Inferior parietal cortex (tissue), 1 donor: ENCODE measurements at regions not wholly inside any gene's neighbourhood (a gene's known extent, or its start where the extent isn't known, plus 50 kb on each side); places are given as distances from the start of the nearest gene placed in this dataset.

Experiments
- DNase-seq: peaks from one replicate; pipeline ENCODE4 v3.0.0-alpha.2; 2016; ENCODE audit errors: extremely low spot score

- peak; percentile 43 for DNase-seq
Measured at GRCh38 chr11:40062616-40063015, 1396.8 kb downstream of the LRRC4C start.

- DNase-seq = no peak
Measured at GRCh38 chr11:40061221-40061620, 1398.2 kb downstream of the LRRC4C start.

DNA sequence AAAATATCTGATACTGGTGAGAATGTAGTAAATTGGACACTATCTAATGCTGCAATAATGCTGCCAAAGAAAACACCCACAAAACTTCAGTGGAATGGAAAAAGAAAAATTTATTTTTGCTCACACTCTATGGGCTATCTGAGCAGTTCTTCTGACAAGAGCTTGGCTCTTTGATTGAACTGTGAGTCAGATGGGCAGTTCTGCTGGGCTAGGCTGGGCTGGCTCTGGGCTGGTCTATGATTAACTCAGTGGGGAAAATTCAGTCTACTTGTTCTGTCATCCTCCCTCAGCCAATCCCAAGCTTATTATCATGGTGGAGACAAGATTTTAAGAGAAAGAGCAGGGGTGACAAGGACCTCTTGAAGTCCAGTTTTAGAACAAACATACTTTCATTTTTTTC is 1404.8 kb downstream of the LRRC4C start:
- no peak for DNase-seq

DNA sequence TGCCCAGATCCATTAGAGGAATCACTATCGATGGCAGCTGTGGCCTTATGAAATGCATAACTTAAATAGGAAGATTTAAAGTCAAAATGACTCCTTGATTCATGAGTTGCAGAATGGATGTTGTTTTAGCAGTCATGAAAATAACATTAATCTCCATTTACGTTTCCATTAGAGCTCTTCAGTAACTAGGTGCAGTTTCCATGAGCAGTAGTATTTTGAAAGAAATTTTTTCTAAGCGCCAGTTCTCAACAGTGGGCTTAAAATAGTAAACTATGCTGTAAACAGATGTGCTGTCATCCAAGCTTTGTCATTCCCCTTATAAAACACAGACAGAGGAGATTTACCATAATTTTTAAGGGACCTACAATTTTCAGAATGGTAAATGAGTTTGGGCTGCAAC is 1414.1 kb downstream of the LRRC4C start:
- DNase-seq = no peak

GRCh38 chr11:40037005-40037404 is 1422.4 kb downstream of the LRRC4C start:
- no peak for DNase-seq

DNA sequence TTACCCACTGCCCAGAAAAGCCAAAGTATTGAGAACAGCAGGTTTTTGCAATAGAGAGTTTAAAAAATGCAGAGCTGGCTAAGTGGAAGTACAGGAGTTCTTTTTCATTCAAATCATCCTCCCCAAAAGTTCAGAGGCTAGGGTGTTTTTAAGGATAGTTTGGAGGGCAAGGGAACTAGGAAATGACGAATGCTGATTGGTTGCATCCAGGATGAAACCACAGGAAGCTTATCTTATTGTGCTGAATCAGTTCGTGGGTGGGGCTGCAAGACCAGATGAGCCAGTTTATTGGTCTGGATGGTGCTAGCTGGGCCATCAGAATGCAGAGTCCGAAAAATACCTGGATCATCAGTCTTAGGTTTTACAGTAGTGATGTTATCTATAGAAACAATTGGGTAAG is 1427.1 kb downstream of the LRRC4C start:
- DNase-seq = no peak

DNA sequence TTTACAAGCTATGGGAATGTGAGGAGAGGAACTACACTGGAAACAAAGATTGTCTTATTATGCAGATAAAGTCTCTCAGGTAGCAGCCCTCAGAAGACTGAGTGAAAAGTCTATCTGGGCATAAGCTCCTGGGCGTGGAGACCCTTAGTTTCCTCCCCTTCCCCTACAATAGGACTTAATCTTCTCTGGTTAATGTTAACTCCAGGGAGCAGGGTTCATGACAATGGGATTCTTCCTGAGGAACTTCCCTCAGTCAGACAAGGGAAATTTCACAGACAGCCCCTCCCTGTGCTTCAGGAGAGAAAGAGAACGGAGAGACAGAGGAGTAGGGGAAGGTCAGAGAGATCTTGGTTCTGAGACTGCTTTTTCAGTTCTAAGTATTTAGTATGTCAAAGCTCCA is 1428.6 kb downstream of the LRRC4C start:
- no peak for DNase-seq

GRCh38 chr11:40029391-40029790 is 1430.1 kb downstream of the LRRC4C start:
- DNase-seq = no peak

DNA sequence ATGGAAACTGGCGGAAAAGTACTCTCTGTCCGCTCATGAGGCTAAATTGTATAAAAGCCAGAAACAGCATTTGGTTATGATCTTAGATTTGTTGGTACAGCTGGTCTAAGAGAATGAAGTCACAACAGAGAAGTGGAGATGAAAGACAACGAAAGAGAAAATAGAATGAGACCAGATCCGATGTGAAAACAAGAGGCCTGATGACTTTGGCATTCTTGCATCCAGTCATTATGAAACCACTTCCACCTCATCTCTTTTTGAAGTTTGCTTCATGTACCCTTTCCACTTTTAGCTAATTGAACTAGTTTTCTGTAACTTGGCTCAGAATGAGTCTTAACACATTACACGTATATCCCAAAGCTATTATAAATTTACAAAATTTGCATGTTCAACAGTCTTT is 1431.7 kb downstream of the LRRC4C start:
- peak; percentile 38 for DNase-seq

DNA sequence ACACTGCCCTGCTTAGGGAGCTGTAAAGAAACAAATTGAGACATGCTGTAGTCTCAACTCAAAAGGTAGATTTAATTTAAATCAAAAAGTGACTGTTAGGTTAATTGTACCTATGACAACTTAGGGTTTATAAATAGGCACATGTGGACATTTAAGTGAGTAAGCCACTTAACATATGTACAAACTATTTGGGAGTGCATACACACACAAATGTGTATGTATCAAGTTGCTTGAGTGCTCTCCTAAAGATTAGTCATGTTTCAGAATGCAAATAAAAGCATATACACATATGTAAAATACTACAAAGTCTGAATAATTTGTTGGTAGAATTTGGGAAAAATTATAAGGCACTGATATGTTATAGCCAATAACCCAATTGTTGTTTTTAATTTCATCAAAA is 1435.7 kb downstream of the LRRC4C start:
- no peak for DNase-seq

- DNase-seq = no peak
Measured at GRCh38 chr11:40010011-40010410, 1449.4 kb downstream of the LRRC4C start.

- DNase-seq = no peak
Measured at GRCh38 chr11:39992551-39992950, 1466.9 kb downstream of the LRRC4C start.

DNA sequence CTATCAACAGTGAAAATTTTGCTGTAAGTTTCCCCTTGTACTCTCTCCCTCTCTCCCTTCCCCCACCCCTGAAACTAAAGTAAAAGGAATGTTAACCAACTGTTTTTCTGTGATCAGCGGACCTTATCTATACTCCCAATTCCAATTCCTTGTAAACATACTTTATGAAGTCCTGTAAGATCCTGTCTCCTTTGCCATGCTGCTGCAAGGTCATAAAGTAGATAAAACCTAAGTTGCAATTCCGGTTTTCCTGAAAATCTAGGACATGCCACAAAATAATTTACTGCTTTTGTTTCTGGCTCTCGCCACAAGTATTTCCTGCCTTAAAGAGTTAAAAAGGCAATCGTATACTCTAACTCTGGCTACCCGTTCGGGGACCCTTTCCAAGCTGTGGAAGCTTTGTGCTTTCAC is 1469.0 kb downstream of the LRRC4C start:
- no peak for DNase-seq

DNA sequence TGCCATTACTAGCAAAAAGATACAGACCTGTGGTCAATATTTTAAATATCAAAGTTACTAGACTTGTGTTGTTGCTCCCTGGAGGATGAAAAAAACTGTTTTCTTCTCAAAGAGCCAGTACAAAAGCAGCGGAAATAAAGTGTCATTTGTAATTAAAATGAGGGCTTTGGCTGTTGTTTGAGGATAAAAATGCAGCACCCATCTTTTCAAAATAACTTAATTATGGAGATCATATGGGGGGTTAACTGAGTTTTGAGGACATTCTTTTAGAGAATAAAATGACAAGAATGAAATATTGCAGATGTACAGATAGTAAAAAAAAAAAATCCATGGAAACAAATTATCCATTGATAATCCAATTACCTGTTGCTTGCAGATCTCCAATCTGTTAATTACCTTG is 1484.4 kb downstream of the LRRC4C start:
- DNase-seq = no peak

DNA sequence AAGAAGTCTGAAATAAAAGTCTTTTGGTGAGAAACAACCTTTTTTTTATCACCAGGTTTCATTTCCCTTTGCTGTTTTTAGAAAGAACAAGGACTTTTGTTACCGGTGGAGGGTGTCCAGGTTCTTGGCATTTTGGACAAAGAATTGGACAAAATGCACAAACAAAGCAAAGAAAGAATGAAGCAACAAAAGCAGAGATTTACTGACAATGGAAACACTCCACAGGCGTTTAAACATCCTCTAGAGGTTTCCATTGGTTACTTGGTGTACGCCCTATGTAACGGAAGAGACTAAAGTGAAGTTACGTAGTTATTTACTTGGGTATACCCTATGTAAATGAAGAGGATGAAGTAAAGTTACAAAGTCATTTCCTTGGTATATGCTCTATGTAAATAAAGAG is 1487.0 kb downstream of the LRRC4C start:
- DNase-seq = no peak

- no peak for DNase-seq
Measured at GRCh38 chr11:39971938-39972337, 1487.5 kb downstream of the LRRC4C start.

- DNase-seq = no peak
Measured at GRCh38 chr11:39968071-39968470, 1491.4 kb downstream of the LRRC4C start.

GRCh38 chr11:39965701-39966100 is 1493.8 kb downstream of the LRRC4C start:
- DNase-seq = no peak

- no peak for DNase-seq
Measured at GRCh38 chr11:39960206-39960605, 1499.2 kb downstream of the LRRC4C start.

DNA sequence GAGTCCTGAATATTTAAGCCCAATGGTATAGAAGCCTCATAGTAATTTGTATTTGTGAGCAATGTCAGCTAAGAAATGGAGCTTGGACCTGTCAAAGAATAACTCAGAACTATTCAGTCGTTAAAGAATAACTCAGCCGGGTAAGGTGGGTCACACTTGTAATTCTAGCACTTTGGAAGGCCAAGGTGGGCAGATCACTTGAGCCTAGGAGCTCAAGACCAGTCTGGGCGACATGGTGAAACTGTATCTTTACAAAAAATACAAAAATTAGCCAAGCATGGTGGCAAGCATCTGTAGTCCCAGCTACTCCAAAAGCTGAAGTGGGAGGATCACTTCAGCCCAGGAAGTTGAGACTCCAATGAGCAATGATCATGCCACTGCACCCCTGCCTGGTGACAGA is 1526.5 kb downstream of the LRRC4C start:
- DNase-seq = no peak

DNA sequence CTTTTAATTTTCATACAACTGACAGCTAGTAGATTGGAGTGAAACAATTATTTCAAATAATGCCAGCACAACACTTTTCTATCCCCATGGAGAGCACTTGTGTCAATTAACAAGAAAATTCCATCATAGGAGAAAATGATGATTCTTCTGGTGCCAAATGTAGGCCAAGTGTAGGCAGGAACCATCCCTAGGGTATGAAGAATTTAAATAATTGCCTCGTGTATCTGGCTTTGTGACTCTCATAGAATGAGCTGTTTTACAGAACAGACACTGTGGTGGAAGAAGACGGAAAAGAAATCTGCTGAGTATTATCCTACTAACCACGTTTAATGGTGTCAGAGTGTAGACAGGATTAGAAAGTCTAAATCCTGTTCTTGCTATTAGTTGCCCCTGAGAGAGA is 1542.2 kb downstream of the LRRC4C start:
- no peak for DNase-seq

DNA sequence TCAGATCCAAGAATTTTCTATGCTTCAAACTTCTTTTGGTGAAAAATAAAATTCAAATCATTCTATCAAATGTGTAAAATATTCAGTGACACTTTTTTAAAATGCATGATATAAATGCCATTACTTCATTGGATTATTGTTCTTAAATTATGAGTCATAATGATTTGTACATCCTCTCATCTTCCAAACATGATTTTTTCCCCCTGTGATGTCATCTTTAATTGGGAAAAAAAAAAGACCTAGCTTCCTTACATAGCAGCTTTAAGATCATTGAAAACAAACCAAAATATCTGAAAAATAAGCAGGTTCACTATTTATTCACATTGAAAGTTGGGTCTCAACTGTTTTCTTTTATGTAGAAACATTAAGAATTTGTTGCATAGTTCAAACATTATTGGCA is 1549.4 kb downstream of the LRRC4C start:
- DNase-seq = no peak

- DNase-seq = no peak
Measured at GRCh38 chr11:39860931-39861330, 1598.5 kb downstream of the LRRC4C start.

- DNase-seq = no peak
Measured at GRCh38 chr11:39817241-39817640, 1642.2 kb downstream of the LRRC4C start.

DNA sequence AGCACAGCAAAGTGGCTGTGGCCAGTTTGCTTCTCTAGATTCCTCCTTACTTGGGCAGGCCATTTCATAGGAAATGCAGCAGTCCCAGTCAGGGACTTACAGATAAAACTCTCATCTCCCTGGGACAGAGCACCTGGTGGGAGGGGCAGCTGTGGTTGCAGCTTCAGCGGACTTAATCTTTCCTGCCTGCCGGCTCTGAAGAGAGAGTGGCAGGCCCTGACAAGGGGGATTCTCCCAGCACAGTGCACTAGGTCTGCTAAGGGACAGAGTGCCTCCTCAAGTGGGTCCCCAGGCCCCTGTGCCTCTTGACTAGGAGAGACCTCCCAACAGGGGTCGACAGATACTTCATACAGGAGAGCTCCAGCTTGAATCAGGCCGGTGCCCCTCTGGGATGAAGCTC is 1649.1 kb downstream of the LRRC4C start:
- no peak for DNase-seq
